ENCODE measurements at regions not wholly inside any gene's neighbourhood (a gene's known extent, or its start where the extent isn't known, plus 50 kb on each side); places are given as distances from the start of the nearest gene placed in this dataset.

DNA sequence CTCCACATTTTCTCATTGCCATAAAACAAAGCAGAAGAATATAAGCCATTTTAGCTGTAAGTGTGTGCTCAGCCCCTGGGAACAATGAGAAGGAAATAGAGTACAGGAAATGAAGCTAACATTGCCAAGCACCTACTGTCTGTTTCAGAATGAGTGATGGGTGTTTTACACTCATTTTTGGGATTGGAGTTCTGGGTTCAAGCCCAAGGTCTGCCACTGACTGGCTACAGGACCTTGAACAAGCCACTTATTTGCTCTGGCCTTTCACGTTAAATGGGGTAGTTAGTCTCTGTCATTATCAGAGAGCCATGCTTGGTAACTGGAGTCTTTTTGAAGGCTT lies 80.7 kb upstream of the KAZN start:
- DNase-seq (no peak), ATAC-seq (no peak)
- Histone ChIP-seq H3K27ac (no peak overlapping the region), H3K4me3 (no peak overlapping the region), H3K4me1 (no peaks in the 10 kb centered on the region), H3K36me3 (no peaks in the 10 kb centered on the region), H3K9me3 (no peaks in the 10 kb centered on the region), H3K27me3 (no peaks in the 10 kb centered on the region)
- no peak for TF ChIP-seq CTCF (IDR thresholded peaks at IDR 0.05)
- intact Hi-C loops (cut with DNase I), result no loop called here

- H3K36me3 ChIP-seq, result no peaks in the 10 kb centered on the region
- H3K9me3 ChIP-seq, result no peaks in the 10 kb centered on the region
- intact Hi-C loops (cut with DNase I), result no loop called here
- H3K27ac ChIP-seq, result no peak overlapping the region
- no peaks in the 10 kb centered on the region for H3K27me3 ChIP-seq
- ATAC-seq, result no peak
- H3K4me1 ChIP-seq, result no peaks in the 10 kb centered on the region
- no peak for TF ChIP-seq CTCF (IDR thresholded peaks at IDR 0.05)
- H3K4me3 ChIP-seq, result no peak overlapping the region
- DNase-seq, result no peak
These were observed 78.5 kb upstream of the KAZN start for GRCh38 chr1:14519976-14520375.

- Histone ChIP-seq H3K27me3 (no peaks in the 10 kb centered on the region), H3K9me3 (no peaks in the 10 kb centered on the region), H3K27ac (no peak overlapping the region), H3K36me3 (no peaks in the 10 kb centered on the region), H3K4me3 (no peak overlapping the region), H3K4me1 (no peaks in the 10 kb centered on the region)
- ATAC-seq (no peak), DNase-seq (no peak)
- no peak for TF ChIP-seq CTCF (IDR thresholded peaks at IDR 0.05)
- intact Hi-C loops (cut with DNase I), result no loop called here
These were observed 77.8 kb upstream of the KAZN start for GRCh38 chr1:14520514-14521163.

DNA sequence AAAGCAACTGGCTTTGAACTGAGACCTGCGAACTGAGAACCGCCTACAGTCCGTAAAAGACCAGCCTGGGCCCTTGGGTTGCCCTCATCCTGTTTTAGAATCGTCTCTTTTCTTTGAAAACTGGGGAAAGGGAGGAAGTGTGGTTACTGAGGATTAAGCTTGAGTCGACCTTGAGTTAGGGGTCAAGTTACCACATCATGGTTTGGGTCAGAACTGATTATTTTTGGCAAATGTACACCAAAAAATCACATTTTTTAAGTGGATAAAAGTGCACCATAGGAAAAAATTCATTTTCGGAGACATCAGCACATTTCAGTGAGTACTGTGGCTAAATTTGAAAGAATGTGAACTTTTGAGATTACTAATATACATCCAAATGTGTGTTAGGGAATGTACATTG lies 76.9 kb upstream of the KAZN start:
- TF ChIP-seq CTCF (IDR thresholded peaks at IDR 0.05), result no peak
- Histone ChIP-seq H3K27me3 (no peaks in the 10 kb centered on the region), H3K9me3 (no peaks in the 10 kb centered on the region), H3K4me3 (no peak overlapping the region), H3K27ac (peak overlapping the region; percentile 42), H3K36me3 (no peaks in the 10 kb centered on the region), H3K4me1 (no peaks in the 10 kb centered on the region)
- ATAC-seq, result no peak
- DNase-seq, result no peak
- intact Hi-C loops (cut with DNase I), result no loop called here

GRCh38 chr1:14522077-14522925 lies 76.2 kb upstream of the KAZN start:
- DNase-seq (no peak), ATAC-seq (no peak)
- no peak overlapping the region for H3K4me3 ChIP-seq
- no peaks in the 10 kb centered on the region for H3K27me3 ChIP-seq
- TF ChIP-seq CTCF (IDR thresholded peaks at IDR 0.05), result no peak
- no peaks in the 10 kb centered on the region for H3K36me3 ChIP-seq
- H3K27ac ChIP-seq, result peak overlapping the region; percentile 55
- no peaks in the 10 kb centered on the region for H3K9me3 ChIP-seq
- intact Hi-C loops (cut with DNase I), result no loop called here
- no peaks in the 10 kb centered on the region for H3K4me1 ChIP-seq

All from upper lobe of right lung (tissue), 1 donor.